GM04504 (cell line): ENCODE measurements at regions not wholly inside any gene's neighbourhood (a gene's known extent, or its start where the extent isn't known, plus 50 kb on each side); places are given as distances from the start of the nearest gene placed in this dataset.

Experiments
- DNase-seq: peaks from one replicate; pipeline ENCODE4 v3.0.0-alpha.2; 2012; ENCODE audit warnings: low read depth

DNA sequence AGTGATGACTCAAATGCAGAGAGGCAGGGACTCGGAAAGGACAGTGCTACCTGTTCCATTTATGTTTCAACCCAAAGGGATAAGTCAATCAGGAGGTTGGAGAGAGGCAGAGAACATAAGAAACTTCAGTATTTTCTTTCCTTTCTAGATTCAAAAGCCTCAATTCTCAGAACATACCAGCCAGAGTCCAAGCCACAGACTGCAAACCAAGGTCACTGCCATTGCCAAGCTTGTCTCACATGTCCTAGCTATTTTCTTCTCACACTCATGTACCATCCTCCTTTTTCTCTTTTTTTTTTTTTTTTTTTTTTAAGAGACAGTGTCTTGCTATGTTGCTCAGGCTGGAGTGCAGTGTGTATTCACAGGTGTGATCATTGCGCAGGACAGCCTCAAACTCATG is 111.7 kb upstream of the AKIP1 start:
- no peak for DNase-seq

- DNase-seq = no peak
Measured at GRCh38 chr11:8800520-8801110, 110.4 kb upstream of the AKIP1 start.

GRCh38 chr11:8801121-8801520 is 109.9 kb upstream of the AKIP1 start:
- no peak for DNase-seq

DNA sequence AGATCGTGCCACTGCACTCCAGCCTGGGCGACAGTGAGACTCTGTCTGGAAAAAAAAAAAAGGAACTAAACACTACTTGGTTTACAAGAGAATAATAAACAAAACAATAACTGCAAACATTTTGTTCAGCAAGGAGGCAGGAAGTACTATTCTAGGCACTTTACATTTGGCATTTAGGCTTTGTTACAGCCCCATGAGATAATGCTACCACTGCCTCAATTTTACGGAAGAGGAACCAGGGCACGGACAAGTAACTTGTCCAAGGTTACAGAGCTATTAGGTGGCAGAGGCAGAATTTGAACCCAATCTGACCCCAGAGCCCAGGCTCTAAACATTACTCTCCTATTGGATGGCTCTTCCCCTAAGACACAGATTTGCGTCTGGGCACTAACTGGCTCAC is 108.7 kb upstream of the AKIP1 start:
- no peak for DNase-seq

DNA sequence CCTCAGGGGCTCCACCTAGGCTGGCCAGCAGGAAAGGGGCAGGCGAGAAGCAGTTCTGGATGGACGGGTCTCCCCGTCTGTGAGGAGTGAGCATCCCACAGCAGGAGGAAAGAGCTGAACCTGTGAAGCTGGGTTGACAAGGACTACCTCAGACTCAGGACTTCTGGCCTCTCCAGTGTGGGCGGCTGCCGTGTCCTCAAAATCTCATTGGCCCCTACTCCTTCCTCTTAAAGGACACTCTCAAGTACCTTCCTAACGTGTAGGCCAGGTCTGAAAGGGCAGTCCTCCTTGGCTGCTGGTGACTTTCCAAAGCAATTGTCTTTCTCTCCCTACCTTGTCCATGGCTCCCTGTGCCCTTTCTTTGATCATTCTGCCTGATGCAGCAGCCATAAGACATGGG is 107.0 kb upstream of the AKIP1 start:
- no peak for DNase-seq

DNA sequence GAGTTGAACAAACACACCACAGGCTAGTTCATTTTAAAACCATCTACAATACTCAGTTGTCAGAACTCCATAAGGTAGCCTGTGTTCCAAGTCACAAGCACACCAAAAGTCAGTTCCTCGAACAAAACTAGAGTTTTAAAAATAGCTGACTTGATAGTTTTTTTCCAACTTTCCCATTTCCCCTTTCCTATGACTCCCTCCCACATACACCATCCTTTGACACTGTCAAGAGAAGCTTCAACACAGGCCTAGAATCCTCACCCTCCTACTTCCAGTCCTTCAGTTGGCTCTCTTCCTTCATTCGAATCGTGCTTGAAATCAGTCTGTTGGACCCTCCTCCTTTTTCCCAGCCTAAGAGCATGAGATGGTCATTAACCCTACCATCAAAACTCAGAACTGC is 105.7 kb upstream of the AKIP1 start:
- no peak for DNase-seq

DNA sequence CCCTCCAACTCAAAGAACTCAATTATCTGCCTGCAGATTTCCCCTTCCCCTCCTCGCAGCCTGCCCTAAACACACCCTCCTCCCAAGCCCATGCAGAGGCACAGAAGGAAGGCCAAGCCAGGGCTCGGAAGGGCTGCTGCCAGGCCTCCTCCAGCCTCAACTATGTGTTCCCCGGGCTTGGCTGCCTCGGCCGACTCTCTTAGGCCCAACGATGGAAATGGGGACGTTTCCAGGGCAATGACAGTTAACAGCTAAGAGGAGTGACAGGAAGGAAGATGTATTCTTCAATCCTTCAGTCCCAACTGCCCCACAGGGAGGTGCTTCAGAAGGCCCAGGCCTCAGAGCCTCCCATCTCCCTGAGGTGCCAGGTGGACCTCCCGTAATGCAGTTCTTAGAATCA is 104.0 kb upstream of the AKIP1 start:
- DNase-seq = no peak

- peak; percentile 65 for DNase-seq
Measured at GRCh38 chr11:8807544-8808225, 103.3 kb upstream of the AKIP1 start.

DNA sequence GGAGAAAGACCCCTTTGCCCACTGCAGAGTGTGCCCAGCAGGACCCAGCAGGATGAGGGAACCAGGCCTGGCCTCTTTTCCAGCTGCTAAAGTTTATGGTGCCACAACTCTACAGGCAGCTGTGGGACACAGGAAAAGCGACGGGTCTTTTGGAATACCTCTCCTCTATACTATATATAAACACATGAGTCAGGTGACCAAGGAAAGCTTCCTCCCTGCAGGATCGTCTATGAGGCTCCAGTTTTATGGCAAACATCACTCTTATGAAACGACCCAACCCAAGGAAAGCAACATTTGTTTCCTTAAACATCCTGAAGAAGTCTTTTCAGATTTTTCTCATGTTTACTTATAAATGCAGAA is 102.8 kb upstream of the AKIP1 start:
- no peak for DNase-seq

GRCh38 chr11:8809241-8809938 is 101.6 kb upstream of the AKIP1 start:
- no peak for DNase-seq

DNA sequence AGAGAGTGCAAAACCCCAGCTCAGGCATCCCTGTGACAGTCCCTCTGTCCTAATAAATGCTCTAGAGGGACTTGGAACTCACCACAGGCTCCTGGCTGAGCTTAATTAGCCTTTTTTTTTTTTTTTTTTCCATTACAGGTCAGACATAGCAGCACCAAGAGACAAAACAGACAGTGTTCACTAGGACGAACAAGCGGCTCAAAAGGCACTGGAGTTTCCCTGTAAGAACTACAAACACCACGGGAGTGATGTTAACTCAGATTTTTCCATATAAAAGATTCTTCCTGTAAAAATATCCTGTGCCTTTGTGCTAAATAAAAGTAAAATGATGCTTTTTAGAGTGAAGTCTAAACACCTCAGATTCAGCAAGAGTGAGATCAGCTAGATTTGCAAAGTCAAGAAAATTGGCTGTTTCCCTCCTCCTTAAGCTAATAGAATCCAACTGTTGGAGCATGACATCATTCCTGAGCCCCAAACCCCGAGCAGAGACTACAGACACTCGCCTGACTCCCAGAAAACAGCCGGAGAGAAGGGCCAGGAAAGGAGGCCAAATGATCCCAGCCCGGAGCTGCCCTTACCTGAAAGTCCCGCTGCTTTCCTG is 101.0 kb upstream of the AKIP1 start:
- no peak for DNase-seq

DNA sequence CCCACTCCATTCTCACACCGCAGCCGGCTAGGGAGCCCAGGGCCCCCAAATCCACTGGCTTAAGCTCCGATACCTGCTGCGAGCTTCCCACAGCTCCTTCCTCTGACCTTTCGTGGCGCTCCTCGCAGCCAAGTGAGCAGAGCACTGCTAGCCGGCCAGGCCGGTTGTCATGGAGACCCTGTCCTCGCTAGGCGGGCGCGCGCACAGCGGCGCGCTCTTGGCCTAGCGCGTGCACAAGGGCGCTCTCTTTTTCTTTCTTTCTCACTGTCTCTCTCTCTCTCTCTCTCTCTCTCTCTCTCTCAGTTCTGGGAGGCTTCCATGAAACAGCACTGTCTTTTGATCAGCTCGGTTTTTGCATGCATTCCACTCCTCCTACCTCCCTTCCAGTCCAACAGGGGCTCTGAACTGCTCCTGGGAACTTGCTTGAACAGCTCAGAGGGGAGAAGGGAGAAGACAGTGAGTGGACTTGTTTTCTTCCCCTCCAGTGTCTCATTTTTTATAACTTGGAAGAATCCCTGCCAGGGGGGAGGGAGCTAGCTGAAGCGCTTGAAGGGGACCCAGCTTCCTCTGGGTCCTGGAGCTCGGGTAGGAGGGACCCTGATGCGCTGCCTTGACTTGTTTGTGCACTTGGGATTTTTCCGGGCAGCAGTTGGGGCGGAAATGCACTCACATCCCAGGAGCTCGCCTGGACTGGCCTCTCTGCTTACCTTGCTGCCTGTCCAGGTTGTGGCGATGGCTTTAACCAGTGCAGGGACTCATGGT is 100.3 kb upstream of the AKIP1 start:
- DNase-seq = peak; percentile 65

GRCh38 chr11:8811571-8811970 is 99.4 kb upstream of the AKIP1 start:
- DNase-seq = no peak

DNA sequence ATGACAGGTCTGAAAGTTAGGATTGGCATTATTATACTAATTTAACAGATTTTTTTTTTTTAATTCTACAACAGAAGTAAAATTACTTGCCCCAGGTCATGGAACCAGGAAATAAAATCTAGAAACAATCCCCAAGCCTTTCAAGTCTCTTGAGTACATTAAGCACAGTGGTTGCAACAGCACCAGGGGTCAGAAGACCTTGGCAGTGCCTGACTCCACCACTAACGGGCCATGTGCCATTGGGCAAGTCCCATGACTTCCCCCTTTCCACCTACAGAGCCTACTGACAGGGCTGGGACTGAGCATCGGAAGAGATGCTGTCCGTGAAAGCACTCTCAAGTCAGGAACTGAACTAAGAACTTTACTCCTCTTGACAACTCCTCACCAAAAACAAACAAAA is 98.6 kb upstream of the AKIP1 start:
- DNase-seq = no peak

DNA sequence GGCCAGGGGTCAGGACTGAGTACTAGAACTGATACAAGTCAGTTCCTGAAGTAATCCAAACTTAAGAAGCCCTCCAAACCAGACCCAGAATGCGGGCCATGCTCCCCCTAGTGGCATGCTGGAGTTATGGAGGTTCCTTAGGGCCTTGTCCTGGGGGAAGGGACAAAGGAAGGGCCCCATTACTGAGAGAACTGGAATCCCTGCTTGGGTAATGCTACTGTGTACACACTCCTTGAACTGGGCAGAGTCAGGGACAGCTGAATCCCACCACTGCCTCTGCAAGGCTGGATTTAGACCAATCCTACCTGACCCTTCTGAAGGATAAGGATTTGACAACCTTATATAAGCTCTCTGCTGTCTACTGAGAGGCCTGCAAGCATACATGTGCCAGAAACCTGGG is 97.3 kb upstream of the AKIP1 start:
- peak; percentile 66 for DNase-seq

DNA sequence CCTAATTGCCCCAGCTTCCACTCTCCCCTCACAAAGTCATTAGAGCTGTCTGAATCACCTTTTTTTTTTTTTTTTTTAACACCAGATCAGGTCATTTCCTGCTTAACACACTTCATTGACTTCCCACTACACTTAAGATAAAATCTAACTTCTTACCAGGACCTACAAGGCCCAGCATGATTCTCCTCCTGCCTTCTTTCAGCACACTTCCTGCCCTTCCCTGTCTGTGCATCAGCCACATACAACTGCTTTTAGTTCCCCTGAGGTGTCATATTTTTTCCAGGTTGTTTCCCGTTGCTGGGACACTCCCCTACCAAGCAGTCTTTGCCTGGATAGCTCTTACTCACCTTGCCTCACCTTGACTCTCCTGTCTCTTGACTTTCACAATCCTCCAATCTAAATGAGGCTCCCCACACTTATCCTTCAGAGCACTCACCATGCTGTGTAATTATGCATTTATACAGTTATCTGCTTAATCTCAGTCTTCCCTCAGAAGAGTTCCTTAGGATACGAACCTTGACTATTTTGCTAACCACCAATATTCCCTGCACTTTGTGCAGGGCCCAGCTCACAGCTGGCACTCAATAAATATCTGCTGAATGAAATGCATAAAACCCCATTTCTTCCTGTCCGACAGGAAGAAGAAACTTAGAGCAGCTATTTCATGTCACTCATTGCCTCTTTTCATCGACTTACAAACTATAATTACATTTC is 96.6 kb upstream of the AKIP1 start:
- DNase-seq = no peak

- DNase-seq = no peak
Measured at GRCh38 chr11:8814923-8815240, 96.1 kb upstream of the AKIP1 start.

DNA sequence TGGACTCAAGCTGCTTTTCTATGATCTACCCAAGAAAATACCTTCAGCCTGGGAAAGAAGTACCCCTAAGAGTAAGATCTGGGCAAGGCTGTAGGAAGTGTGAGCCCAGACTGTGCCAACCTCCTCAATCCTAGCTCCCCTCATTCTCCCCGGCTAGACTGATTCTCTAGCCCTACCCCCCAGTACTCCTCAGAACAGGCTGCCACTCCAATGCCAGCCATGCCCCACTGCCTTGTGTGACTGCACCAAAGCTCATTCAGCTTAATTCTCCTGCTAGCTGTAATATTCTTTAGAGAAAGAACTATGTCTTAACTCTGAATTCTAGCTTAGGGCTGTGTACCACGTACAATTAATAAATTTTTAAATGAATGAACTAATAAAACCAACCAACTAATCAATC is 92.6 kb upstream of the AKIP1 start:
- no peak for DNase-seq

DNA sequence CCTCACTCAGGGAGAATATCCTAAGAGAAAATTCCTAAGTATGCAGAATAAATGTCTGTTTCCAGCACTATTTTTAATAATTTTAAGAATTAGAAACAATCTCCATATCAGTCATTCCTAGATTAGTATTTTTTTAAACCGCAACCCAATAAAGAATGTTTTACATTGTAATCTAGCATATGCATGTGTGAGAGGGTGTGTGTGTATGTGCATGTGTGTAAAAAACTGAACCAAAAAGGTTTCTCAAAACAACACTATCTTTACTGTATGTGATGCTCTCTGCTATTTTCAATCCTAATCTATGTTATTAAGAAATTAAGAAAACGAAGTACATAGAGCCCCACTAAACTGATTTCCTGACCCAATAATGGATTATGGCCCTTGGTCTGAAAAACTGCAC is 90.6 kb upstream of the AKIP1 start:
- DNase-seq = no peak

- DNase-seq = no peak
Measured at GRCh38 chr11:8822469-8822868, 88.5 kb upstream of the AKIP1 start.

- no peak for DNase-seq
Measured at GRCh38 chr11:8823174-8823742, 87.7 kb upstream of the AKIP1 start.
